ENCODE measurements at regions not wholly inside any gene's neighbourhood (a gene's known extent, or its start where the extent isn't known, plus 50 kb on each side); places are given as distances from the start of the nearest gene placed in this dataset.

- Mint-ChIP-seq H3K4me3 (no peak overlapping the region), H3K27me3 (ENCODE audit: insufficient read depth) (no peaks in the 10 kb centered on the region), H3K9me3 (no peaks in the 10 kb centered on the region), H3K4me1 (ENCODE audit: low read depth) (no peaks in the 10 kb centered on the region), H3K36me3 (ENCODE audit: low read depth) (no peaks in the 10 kb centered on the region), H3K27ac (no peak overlapping the region)
- no peak for DNase-seq (ENCODE audit: low spot score)
- intact Hi-C loops (cut with micrococcal nuclease), result no loop called here
Observed at GRCh38 chr5:5985332-5985731, 393.0 kb downstream of the MED10 start.

- DNase-seq (ENCODE audit: low spot score), result no peak
- Mint-ChIP-seq H3K27ac (no peak overlapping the region), H3K27me3 (ENCODE audit: insufficient read depth) (no peaks in the 10 kb centered on the region), H3K9me3 (no peaks in the 10 kb centered on the region), H3K4me1 (ENCODE audit: low read depth) (no peaks in the 10 kb centered on the region), H3K36me3 (ENCODE audit: low read depth) (no peaks in the 10 kb centered on the region), H3K4me3 (no peak overlapping the region)
- intact Hi-C loops (cut with micrococcal nuclease), result no loop called here
Observed at GRCh38 chr5:5983261-5983980, 394.9 kb downstream of the MED10 start.

- H3K4me3 Mint-ChIP-seq, result no peak overlapping the region
- no peaks in the 10 kb centered on the region for H3K27me3 Mint-ChIP-seq (ENCODE audit: insufficient read depth)
- H3K4me1 Mint-ChIP-seq (ENCODE audit: low read depth), result no peaks in the 10 kb centered on the region
- intact Hi-C loops (cut with micrococcal nuclease), result no loop called here
- no peaks in the 10 kb centered on the region for H3K9me3 Mint-ChIP-seq
- no peak for DNase-seq (ENCODE audit: low spot score)
- H3K36me3 Mint-ChIP-seq (ENCODE audit: low read depth), result no peaks in the 10 kb centered on the region
- no peak overlapping the region for H3K27ac Mint-ChIP-seq
Observed at GRCh38 chr5:5981562-5981961, 396.8 kb downstream of the MED10 start.

DNA sequence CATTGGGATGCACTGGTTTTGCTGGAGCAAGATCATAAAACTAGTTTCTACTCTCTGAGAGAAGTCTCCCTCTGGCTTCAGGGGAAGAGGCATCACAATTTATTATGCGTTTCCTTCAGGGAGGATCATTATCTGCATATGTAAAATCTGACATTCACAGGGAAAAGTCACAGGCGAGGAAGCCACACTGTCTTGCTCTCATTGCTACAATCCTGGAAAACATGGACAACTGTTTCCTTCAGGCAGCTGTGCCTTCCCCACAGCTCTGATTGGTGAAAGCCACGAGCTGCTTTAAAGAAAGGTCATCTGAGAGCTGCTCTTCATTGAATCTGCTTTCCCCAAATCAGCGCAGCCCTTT, 397.8 kb downstream of the MED10 start:
- no peak overlapping the region for H3K4me3 Mint-ChIP-seq
- H3K27me3 Mint-ChIP-seq (ENCODE audit: insufficient read depth), result no peaks in the 10 kb centered on the region
- intact Hi-C loops (cut with micrococcal nuclease), result no loop called here
- H3K36me3 Mint-ChIP-seq (ENCODE audit: low read depth), result no peaks in the 10 kb centered on the region
- no peaks in the 10 kb centered on the region for H3K4me1 Mint-ChIP-seq (ENCODE audit: low read depth)
- no peaks in the 10 kb centered on the region for H3K9me3 Mint-ChIP-seq
- DNase-seq (ENCODE audit: low spot score), result no peak
- no peak overlapping the region for H3K27ac Mint-ChIP-seq

GRCh38 chr5:5979761-5980537, 398.4 kb downstream of the MED10 start:
- Mint-ChIP-seq H3K27me3 (ENCODE audit: insufficient read depth) (no peaks in the 10 kb centered on the region), H3K9me3 (no peaks in the 10 kb centered on the region), H3K27ac (no peak overlapping the region), H3K4me3 (no peak overlapping the region), H3K36me3 (ENCODE audit: low read depth) (no peaks in the 10 kb centered on the region), H3K4me1 (ENCODE audit: low read depth) (no peaks in the 10 kb centered on the region)
- intact Hi-C loops (cut with micrococcal nuclease), result no loop called here
- no peak for DNase-seq (ENCODE audit: low spot score)

DNA sequence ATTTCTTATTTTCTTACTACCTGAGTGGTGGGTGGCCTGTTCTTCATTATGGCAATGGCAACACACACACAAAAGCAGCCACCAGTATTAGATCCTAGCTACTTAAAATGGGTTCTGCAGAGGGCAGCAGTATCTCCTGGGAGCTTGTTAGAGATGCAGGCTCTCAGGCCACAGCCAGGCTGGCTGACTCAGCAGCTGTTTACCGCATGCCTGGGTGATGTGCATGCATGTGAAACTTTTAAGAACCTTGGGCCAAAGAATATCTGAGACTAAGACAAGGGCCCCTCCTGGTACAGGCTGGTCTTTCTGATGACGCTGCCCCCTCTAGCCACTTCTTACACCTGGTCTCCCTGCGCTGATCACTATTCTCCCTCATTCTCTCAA, 399.0 kb downstream of the MED10 start:
- H3K4me3 Mint-ChIP-seq, result no peak overlapping the region
- H3K9me3 Mint-ChIP-seq, result no peaks in the 10 kb centered on the region
- H3K36me3 Mint-ChIP-seq (ENCODE audit: low read depth), result no peaks in the 10 kb centered on the region
- no peak for DNase-seq (ENCODE audit: low spot score)
- no peaks in the 10 kb centered on the region for H3K4me1 Mint-ChIP-seq (ENCODE audit: low read depth)
- no peaks in the 10 kb centered on the region for H3K27me3 Mint-ChIP-seq (ENCODE audit: insufficient read depth)
- H3K27ac Mint-ChIP-seq, result no peak overlapping the region
- intact Hi-C loops (cut with micrococcal nuclease), result no loop called here

- no peaks in the 10 kb centered on the region for H3K27me3 Mint-ChIP-seq (ENCODE audit: insufficient read depth)
- no peak overlapping the region for H3K27ac Mint-ChIP-seq
- intact Hi-C loops (cut with micrococcal nuclease), result no loop called here
- no peak overlapping the region for H3K4me3 Mint-ChIP-seq
- H3K36me3 Mint-ChIP-seq (ENCODE audit: low read depth), result no peaks in the 10 kb centered on the region
- no peaks in the 10 kb centered on the region for H3K4me1 Mint-ChIP-seq (ENCODE audit: low read depth)
- H3K9me3 Mint-ChIP-seq, result no peaks in the 10 kb centered on the region
- DNase-seq (ENCODE audit: low spot score), result no peak
Observed at GRCh38 chr5:5978501-5979376, 399.6 kb downstream of the MED10 start.

DNA sequence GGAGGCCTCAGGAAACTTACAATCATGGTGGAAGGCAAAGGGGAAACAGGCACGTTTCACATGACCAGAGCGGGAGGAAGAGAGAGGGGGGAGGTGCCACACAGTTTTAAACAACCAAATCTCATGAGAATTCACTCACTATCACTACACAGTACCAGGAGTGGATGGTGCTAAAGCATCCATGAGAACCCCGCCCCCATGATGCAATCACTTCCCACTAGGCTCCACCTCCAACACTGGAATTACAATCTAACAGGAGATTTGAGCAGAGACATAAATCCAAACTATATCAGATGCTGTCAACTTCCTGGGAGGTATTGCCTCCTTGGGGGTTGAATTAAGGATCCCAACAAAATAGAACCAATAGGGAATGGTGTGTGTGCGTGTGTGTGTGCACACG, 407.1 kb downstream of the MED10 start:
- H3K36me3 Mint-ChIP-seq (ENCODE audit: low read depth), result no peaks in the 10 kb centered on the region

GRCh38 chr5:5969942-5970483, 408.3 kb downstream of the MED10 start:
- H3K27me3 Mint-ChIP-seq (ENCODE audit: insufficient read depth), result no peaks in the 10 kb centered on the region
- peaks cover 4% of the 10 kb centered on the region for H3K9me3 Mint-ChIP-seq
- no peak for DNase-seq (ENCODE audit: low spot score)
- intact Hi-C loops (cut with micrococcal nuclease), result no loop called here
- no peaks in the 10 kb centered on the region for H3K4me1 Mint-ChIP-seq (ENCODE audit: low read depth)
- no peak overlapping the region for H3K4me3 Mint-ChIP-seq
- no peak overlapping the region for H3K27ac Mint-ChIP-seq
- no peaks in the 10 kb centered on the region for H3K36me3 Mint-ChIP-seq (ENCODE audit: low read depth)

More for the DNA sequence above, 407.1 kb downstream of the MED10 start:
- Mint-ChIP-seq H3K4me3 (no peak overlapping the region), H3K27ac (no peak overlapping the region), H3K9me3 (peaks cover 3% of the 10 kb centered on the region), H3K27me3 (ENCODE audit: insufficient read depth) (no peaks in the 10 kb centered on the region), H3K4me1 (ENCODE audit: low read depth) (no peaks in the 10 kb centered on the region)
- intact Hi-C loops (cut with micrococcal nuclease), result no loop called here
- DNase-seq (ENCODE audit: low spot score), result no peak

- intact Hi-C loops (cut with micrococcal nuclease), result no loop called here
- no peaks in the 10 kb centered on the region for H3K36me3 Mint-ChIP-seq (ENCODE audit: low read depth)
- peaks cover 8% of the 10 kb centered on the region for H3K9me3 Mint-ChIP-seq
- no peak for DNase-seq (ENCODE audit: low spot score)
- no peaks in the 10 kb centered on the region for H3K27me3 Mint-ChIP-seq (ENCODE audit: insufficient read depth)
- H3K4me1 Mint-ChIP-seq (ENCODE audit: low read depth), result no peaks in the 10 kb centered on the region
- no peak overlapping the region for H3K27ac Mint-ChIP-seq
- no peak overlapping the region for H3K4me3 Mint-ChIP-seq
Observed at GRCh38 chr5:5968981-5969380, 409.4 kb downstream of the MED10 start.

DNA sequence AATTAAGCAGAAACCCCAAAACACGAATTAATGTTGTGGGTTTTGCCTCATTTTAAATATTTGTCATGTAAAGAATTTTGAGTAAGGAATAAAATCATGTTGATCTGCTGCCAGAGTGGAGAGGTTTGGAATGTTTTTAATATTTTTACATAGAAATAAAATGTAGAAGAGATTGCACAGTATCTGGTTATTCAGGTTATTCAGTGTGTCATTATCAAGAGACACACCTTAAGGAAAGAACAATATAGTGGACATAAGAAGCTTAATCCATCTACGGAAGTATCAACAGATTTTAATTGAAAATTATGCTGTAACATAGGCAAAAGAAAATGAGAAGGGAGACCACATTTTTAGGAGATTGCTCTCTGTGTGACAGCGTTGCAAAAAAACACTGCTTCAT, 410.4 kb downstream of the MED10 start:
- intact Hi-C loops (cut with micrococcal nuclease), result no loop called here
- DNase-seq (ENCODE audit: low spot score), result no peak
- Mint-ChIP-seq H3K36me3 (ENCODE audit: low read depth) (no peaks in the 10 kb centered on the region), H3K9me3 (peaks cover 8% of the 10 kb centered on the region), H3K4me1 (ENCODE audit: low read depth) (no peaks in the 10 kb centered on the region), H3K27ac (no peak overlapping the region), H3K4me3 (no peak overlapping the region), H3K27me3 (ENCODE audit: insufficient read depth) (no peaks in the 10 kb centered on the region)

DNA sequence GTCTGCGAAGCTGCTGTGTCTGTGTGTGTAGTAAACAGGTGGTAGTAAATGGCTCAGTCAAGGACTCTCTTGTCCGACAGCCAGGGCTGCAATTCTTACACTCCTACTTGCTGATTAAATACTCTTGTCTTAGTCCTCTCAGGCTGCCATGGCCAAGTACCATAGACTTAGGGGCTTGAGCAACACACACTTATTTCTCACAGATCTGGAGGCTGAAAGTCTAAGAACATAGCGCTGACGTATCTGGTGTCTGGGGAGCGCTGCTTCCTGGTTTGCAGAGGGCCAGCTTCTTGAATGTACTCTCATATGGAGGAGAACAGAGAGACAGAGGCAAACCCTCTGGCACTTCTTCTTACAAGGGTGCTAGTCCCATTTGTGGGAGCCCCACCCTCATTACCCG, 411.0 kb downstream of the MED10 start:
- Mint-ChIP-seq H3K27me3 (ENCODE audit: insufficient read depth) (no peaks in the 10 kb centered on the region), H3K4me3 (no peak overlapping the region), H3K9me3 (peaks cover 8% of the 10 kb centered on the region), H3K27ac (no peak overlapping the region), H3K4me1 (ENCODE audit: low read depth) (no peaks in the 10 kb centered on the region), H3K36me3 (ENCODE audit: low read depth) (no peaks in the 10 kb centered on the region)
- no peak for DNase-seq (ENCODE audit: low spot score)
- intact Hi-C loops (cut with micrococcal nuclease), result no loop called here

DNA sequence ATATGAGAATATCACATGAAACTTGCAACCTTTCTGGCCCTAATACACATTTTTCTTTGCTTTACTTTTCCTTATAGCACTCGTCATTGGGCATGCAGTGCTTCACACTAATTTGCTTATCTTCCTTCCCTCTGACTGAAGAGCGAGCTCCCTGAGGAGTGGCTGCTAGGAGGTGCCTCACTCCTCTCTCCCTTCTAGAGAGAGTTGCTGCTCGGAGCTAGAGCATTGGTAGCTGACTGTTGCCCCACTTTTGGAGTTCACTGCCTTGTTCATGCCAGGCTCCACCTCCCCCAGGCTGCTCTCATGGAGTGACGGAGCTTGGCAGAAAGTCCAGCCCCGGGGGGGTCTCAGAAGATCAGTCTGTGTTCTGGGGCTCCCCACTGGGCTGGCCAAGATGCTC, 413.2 kb downstream of the MED10 start:
- Mint-ChIP-seq H3K27ac (no peak overlapping the region), H3K9me3 (peaks cover 5% of the 10 kb centered on the region), H3K4me1 (ENCODE audit: low read depth) (no peaks in the 10 kb centered on the region), H3K36me3 (ENCODE audit: low read depth) (no peaks in the 10 kb centered on the region), H3K27me3 (ENCODE audit: insufficient read depth) (no peaks in the 10 kb centered on the region), H3K4me3 (no peak overlapping the region)
- intact Hi-C loops (cut with micrococcal nuclease), result no loop called here
- DNase-seq (ENCODE audit: low spot score), result no peak

All from activated T-helper 1 cell treated with anti-CD3 and anti-CD28 coated beads, Interleukin-12 subunit alpha, Interleukin-12 subunit beta, Interleukin-2, Interleukin-4 antibody, amounts not matched to agents 30 ng/mL and 10 ng/mL and 1 ng/mL, durations not matched to agents 14 hours and 24 hours and 36 hours (primary cell).